Epithelial cell of esophagus (primary cell): ENCODE measurements at regions not wholly inside any gene's neighbourhood (a gene's known extent, or its start where the extent isn't known, plus 50 kb on each side); places are given as distances from the start of the nearest gene placed in this dataset.
A peak's percentile ranks its signal among the peaks of the same experiment; 100 is the strongest.

ENCODE experiments used
- DNase-seq: peaks from one replicate; pipeline ENCODE4 v3.0.0; 2010; ENCODE audit warnings: low read depth
- H3K4me3 ChIP-seq: 2 replicates; pipeline ENCODE4 v1.5.1; 2011; ENCODE audit warnings: mild to moderate bottlenecking, low read length, control low read depth
- TF ChIP-seq, protein P1 (sequence below): IDR thresholded peaks from 2 replicates; pipeline ENCODE4 v1.5.1; 2011; ENCODE audit warnings: low read depth, mild to moderate bottlenecking, low read length, control low read depth, inconsistent platforms; ENCODE audit not compliant: insufficient read depth; ENCODE audit errors: missing control alignments

GRCh38 chr3:177343122-177343625, 145.9 kb upstream of the TBL1XR1 start:
- no peak overlapping the region for H3K4me3 ChIP-seq
- TF ChIP-seq, protein P1, sequence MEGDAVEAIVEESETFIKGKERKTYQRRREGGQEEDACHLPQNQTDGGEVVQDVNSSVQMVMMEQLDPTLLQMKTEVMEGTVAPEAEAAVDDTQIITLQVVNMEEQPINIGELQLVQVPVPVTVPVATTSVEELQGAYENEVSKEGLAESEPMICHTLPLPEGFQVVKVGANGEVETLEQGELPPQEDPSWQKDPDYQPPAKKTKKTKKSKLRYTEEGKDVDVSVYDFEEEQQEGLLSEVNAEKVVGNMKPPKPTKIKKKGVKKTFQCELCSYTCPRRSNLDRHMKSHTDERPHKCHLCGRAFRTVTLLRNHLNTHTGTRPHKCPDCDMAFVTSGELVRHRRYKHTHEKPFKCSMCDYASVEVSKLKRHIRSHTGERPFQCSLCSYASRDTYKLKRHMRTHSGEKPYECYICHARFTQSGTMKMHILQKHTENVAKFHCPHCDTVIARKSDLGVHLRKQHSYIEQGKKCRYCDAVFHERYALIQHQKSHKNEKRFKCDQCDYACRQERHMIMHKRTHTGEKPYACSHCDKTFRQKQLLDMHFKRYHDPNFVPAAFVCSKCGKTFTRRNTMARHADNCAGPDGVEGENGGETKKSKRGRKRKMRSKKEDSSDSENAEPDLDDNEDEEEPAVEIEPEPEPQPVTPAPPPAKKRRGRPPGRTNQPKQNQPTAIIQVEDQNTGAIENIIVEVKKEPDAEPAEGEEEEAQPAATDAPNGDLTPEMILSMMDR = no peak
- no peak for DNase-seq

GRCh38 chr3:177345049-177345972, 148.0 kb upstream of the TBL1XR1 start:
- DNase-seq = peak; percentile 96
- TF ChIP-seq, protein P1 = no peak
- H3K4me3 ChIP-seq = no peak overlapping the region

DNA sequence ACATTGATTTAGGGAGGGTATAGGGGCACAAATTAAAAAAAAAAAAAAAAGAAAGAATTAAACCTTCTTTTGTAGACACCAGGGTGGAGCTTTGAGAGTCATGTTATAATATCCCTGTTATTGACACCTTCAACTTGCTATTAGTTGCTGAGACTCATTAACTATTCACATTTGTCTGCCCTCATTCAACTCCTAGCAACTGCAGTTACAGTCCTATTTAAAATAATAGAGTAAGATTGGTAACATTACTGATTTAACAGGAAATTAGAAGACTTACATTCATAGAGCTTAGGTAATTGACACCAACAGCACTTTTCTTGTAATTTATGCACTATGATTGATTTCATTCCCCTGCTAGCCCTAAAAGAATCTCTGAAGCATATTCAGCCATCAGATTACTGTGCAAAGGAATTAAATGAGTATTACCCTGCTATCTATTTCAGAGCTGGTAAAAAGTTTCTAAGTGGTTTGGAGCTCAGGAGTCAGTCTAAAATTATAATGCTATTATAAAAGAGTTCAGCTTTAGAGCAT, 148.8 kb upstream of the TBL1XR1 start:
- no peak overlapping the region for H3K4me3 ChIP-seq
- no peak for DNase-seq
- TF ChIP-seq, protein P1 = no peak

DNA sequence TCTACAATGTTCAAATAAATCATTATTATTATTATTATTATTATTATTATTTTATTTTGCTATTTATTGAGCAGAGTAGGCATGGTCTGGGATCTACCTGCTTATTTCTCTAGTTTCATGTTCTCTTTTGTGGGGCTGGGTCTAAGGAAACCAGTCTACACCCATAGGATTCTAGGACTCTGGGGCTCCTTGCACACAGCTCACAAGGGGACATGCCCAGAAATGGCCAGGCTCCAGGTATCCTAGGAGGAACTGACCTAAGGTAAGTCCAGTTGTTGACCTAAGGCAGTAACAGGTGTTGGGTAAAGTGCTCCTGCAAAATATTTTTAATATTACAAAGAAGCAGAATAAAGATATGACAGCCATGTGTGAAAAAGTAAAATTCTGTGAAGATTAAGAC, 149.6 kb upstream of the TBL1XR1 start:
- DNase-seq = no peak
- TF ChIP-seq, protein P1 = no peak
- H3K4me3 ChIP-seq = no peak overlapping the region

GRCh38 chr3:177347611-177348010, 150.3 kb upstream of the TBL1XR1 start:
- TF ChIP-seq, protein P1 = no peak
- DNase-seq = no peak
- H3K4me3 ChIP-seq = no peak overlapping the region

DNA sequence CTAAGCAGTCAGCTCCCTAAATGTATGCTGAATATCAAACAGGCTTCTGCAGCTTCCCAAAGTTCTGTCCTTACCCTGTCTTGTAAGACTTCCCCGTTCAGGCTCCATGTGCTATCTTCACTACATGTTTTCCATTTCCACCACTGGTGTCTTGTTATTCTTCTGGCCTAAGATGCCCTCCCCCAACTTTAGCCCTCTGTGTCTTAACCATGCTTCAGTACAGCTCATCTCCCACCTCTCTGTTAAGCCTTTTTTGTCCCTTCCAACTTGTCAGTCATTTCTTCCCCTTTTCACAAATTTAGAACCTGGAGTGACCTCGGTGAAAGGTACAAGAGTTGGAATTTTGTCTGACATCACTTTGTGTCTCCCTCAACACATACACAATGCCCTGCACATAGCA, 151.7 kb upstream of the TBL1XR1 start:
- H3K4me3 ChIP-seq = no peak overlapping the region
- TF ChIP-seq, protein P1 = no peak
- no peak for DNase-seq
